Neural progenitor cell (in vitro differentiated cells): ENCODE measurements at regions not wholly inside any gene's neighbourhood (a gene's known extent, or its start where the extent isn't known, plus 50 kb on each side); places are given as distances from the start of the nearest gene placed in this dataset.

ENCODE experiments used
- DNase-seq: peaks from one replicate; pipeline ENCODE4 v3.0.0-alpha.2; 2016; ENCODE audit warnings: low spot score
- H2AFZ ChIP-seq: fragments of 200-600 bp; sonication (generic); replicated peaks from 2 replicates; pipeline ENCODE4 v1.6.1; 2016; ENCODE audit warnings: antibody characterized with exemption
- H3F3A ChIP-seq: fragments of 200-600 bp; sonication (generic); 2 replicates; pipeline ENCODE4 v1.6.1; 2016; ENCODE audit warnings: antibody characterized with exemption, low read depth
- H3K27ac ChIP-seq: fragments of 200-600 bp; sonication (generic); 2 replicates; pipeline ENCODE4 v1.5.1; 2016; ENCODE audit warnings: mild to moderate bottlenecking
- H3K27me3 ChIP-seq: fragments of 200-600 bp; sonication (generic); 2 replicates; pipeline ENCODE4 v1.6.1; 2016; ENCODE audit warnings: mild to moderate bottlenecking, moderate library complexity
- H3K36me3 ChIP-seq: fragments of 200-600 bp; sonication (generic); 2 replicates; pipeline ENCODE4 v1.5.1; 2016
- H3K4me1 ChIP-seq: fragments of 200-600 bp; sonication (generic); 2 replicates; pipeline ENCODE4 v1.6.1; 2016; ENCODE audit warnings: mixed run types
- H3K4me2 ChIP-seq: fragments of 200-600 bp; sonication (generic); 2 replicates; pipeline ENCODE4 v1.6.1; 2016
- H3K4me3 ChIP-seq: fragments of 200-600 bp; sonication (generic); 2 replicates; pipeline ENCODE4 v1.5.1; 2016
- H3K79me2 ChIP-seq: fragments of 200-600 bp; sonication (generic); 2 replicates; pipeline ENCODE4 v1.6.1; 2016; ENCODE audit warnings: low read depth
- H3K9ac ChIP-seq: fragments of 200-600 bp; sonication (generic); 2 replicates; pipeline ENCODE4 v1.6.1; 2016
- H3K9me3 ChIP-seq: fragments of 200-600 bp; sonication (generic); 2 replicates; pipeline ENCODE4 v1.5.1; 2016; ENCODE audit warnings: low read depth
- H4K20me1 ChIP-seq: fragments of 200-600 bp; sonication (generic); 2 replicates; pipeline ENCODE4 v1.6.1; 2016; ENCODE audit warnings: low read depth
- H3K27ac Mint-ChIP-seq: 3 replicates; pipeline ENCODE4 v1.8.0; 2021; ENCODE audit warnings: mixed read lengths
- H3K27me3 Mint-ChIP-seq: 2 replicates; pipeline ENCODE4 v1.8.0; 2022; ENCODE audit warnings: low read depth, mild to moderate bottlenecking, inconsistent platforms, moderate library complexity, mixed read lengths; ENCODE audit not compliant: insufficient read depth
- H3K36me3 Mint-ChIP-seq: 3 replicates; pipeline ENCODE4 v1.8.0; 2021; ENCODE audit warnings: mixed read lengths
- H3K4me1 Mint-ChIP-seq: 3 replicates; pipeline ENCODE4 v1.8.0; 2021; ENCODE audit warnings: mixed read lengths
- H3K4me3 Mint-ChIP-seq: 3 replicates; pipeline ENCODE4 v1.8.0; 2021; ENCODE audit warnings: mild to moderate bottlenecking, moderate library complexity, mixed read lengths
- H3K9me3 Mint-ChIP-seq: 3 replicates; pipeline ENCODE4 v1.8.0; 2020; ENCODE audit warnings: mixed read lengths
- EZH2 ChIP-seq: fragments of 200-600 bp; sonication (generic); IDR thresholded peaks from 2 replicates; pipeline ENCODE4 v1.6.1; 2017; ENCODE audit warnings: antibody characterized with exemption, mild to moderate bottlenecking, moderate library complexity
- EZH2phosphoT487 ChIP-seq: fragments of 200-600 bp; sonication (generic); IDR thresholded peaks from 2 replicates; pipeline ENCODE4 v1.6.1; 2017; ENCODE audit warnings: antibody characterized with exemption
- TF ChIP-seq, protein P1 (sequence below): fragments of 200-600 bp; sonication (generic); IDR thresholded peaks from 2 replicates; pipeline ENCODE4 v1.5.1; 2017; ENCODE audit warnings: antibody characterized with exemption, mild to moderate bottlenecking

DNA sequence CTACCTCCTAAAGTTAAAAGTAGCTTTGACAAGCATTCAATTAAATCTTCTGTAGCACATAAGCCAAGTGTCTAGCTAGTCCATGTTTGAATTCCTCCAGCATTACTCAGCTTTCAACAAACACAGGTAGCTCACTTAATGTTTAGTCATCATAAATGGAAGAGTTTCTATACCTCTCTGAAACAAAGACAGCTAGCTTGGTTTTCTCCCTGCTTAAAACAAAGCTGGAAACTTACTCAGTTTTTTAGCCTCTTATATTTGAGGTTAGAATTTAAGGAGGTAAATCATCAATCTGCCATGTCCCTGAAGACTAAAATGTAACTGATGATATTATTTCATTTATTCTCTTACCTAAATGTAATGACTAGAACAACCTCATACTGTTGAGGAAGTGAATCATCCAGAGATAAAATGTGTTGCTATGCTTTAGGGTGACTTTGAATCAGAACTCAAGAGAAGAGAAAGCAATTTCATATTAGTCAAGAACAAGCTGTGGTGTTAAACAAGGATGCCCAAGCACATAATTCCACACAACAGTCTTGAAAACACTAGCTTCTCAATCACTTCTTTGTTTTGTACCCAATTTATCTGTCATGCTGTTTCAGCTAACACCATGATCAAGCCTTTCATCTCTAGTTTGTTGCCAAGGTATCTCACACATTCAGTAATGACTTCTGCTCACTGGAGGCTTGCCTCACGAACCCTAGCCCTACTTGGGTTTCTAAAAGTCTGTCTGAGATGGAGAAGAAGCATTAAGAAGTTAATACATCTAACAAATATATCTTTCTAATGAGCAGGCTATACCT lies 251.9 kb downstream of the EPM2A start:
- Histone ChIP-seq H3K4me3 (no peak overlapping the region), H3K9me3 (peaks cover under 1% of the 10 kb centered on the region), H3K4me2 (no peak overlapping the region), H3K79me2 (no peaks in the 10 kb centered on the region), H3F3A (no peaks in the 10 kb centered on the region), H3K36me3 (no peaks in the 10 kb centered on the region), H2AFZ (no peak overlapping the region), H3K9ac (no peak overlapping the region), H4K20me1 (no peaks in the 10 kb centered on the region), H3K27me3 (no peaks in the 10 kb centered on the region), H3K27ac (no peak overlapping the region), H3K4me1 (no peaks in the 10 kb centered on the region)
- Mint-ChIP-seq H3K27me3 (no peaks in the 10 kb centered on the region), H3K36me3 (no peaks in the 10 kb centered on the region), H3K4me1 (peaks cover 21% of the 10 kb centered on the region), H3K9me3 (no peaks in the 10 kb centered on the region), H3K27ac (no peak overlapping the region), H3K4me3 (no peak overlapping the region)
- TF ChIP-seq EZH2, result no peak
- TF ChIP-seq, protein P1, sequence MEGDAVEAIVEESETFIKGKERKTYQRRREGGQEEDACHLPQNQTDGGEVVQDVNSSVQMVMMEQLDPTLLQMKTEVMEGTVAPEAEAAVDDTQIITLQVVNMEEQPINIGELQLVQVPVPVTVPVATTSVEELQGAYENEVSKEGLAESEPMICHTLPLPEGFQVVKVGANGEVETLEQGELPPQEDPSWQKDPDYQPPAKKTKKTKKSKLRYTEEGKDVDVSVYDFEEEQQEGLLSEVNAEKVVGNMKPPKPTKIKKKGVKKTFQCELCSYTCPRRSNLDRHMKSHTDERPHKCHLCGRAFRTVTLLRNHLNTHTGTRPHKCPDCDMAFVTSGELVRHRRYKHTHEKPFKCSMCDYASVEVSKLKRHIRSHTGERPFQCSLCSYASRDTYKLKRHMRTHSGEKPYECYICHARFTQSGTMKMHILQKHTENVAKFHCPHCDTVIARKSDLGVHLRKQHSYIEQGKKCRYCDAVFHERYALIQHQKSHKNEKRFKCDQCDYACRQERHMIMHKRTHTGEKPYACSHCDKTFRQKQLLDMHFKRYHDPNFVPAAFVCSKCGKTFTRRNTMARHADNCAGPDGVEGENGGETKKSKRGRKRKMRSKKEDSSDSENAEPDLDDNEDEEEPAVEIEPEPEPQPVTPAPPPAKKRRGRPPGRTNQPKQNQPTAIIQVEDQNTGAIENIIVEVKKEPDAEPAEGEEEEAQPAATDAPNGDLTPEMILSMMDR, result no peak
- TF ChIP-seq EZH2phosphoT487, result no peak
- DNase-seq, result no peak

DNA sequence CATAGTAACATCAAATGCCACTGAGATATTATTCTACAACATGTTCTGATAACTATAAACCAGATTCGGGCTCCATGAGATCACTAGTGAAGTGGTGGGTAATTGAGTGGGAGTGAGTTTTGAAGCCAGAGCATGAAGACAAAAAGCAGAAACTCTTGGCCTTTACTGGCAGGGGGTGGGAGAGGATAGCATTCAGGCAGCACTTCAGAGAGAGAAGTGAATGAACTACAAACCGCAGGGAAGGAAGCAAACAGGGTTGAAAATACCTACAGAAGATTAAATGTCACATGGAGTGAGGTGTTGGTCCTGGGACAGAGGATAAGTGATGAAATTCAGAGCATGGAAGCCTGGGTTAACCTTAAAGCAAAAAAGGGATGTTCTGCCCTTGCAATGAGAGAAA lies 250.0 kb downstream of the EPM2A start:
- Mint-ChIP-seq H3K27ac (no peak overlapping the region), H3K36me3 (no peaks in the 10 kb centered on the region), H3K27me3 (no peaks in the 10 kb centered on the region), H3K4me3 (no peak overlapping the region), H3K4me1 (peaks cover 21% of the 10 kb centered on the region), H3K9me3 (no peaks in the 10 kb centered on the region)
- TF ChIP-seq, protein P1, result no peak
- TF ChIP-seq EZH2, result no peak
- no peak for TF ChIP-seq EZH2phosphoT487
- Histone ChIP-seq H3K9ac (no peak overlapping the region), H3F3A (no peaks in the 10 kb centered on the region), H3K4me1 (no peaks in the 10 kb centered on the region), H3K79me2 (no peaks in the 10 kb centered on the region), H3K27ac (no peak overlapping the region), H2AFZ (no peak overlapping the region), H3K4me3 (no peak overlapping the region), H3K36me3 (no peaks in the 10 kb centered on the region), H3K9me3 (no peaks in the 10 kb centered on the region), H4K20me1 (no peaks in the 10 kb centered on the region), H3K27me3 (no peaks in the 10 kb centered on the region), H3K4me2 (no peak overlapping the region)
- no peak for DNase-seq

DNA sequence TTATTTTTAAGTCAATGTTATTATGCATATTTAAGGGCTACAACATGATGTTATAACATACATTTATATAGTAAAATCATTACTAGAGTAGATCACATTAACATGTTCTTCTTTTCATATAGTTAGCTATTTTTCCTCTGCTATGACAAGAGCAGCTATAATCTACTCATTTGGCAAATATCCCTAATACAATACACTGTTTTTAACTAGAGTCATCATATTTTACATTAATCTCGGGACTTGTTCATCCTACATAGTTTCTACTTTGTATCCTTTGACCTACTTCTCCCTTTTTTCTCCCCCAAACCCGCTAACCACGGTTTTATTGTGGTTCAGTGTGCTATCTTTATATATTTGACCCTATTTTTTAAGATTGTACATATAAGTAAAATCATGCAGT lies 249.0 kb downstream of the EPM2A start:
- Histone ChIP-seq H3K4me3 (no peak overlapping the region), H3K4me1 (no peaks in the 10 kb centered on the region), H3K4me2 (no peak overlapping the region), H3K27ac (no peak overlapping the region), H4K20me1 (no peaks in the 10 kb centered on the region), H3K9ac (no peak overlapping the region), H3F3A (no peaks in the 10 kb centered on the region), H2AFZ (no peak overlapping the region), H3K9me3 (no peaks in the 10 kb centered on the region), H3K79me2 (no peaks in the 10 kb centered on the region), H3K27me3 (no peaks in the 10 kb centered on the region), H3K36me3 (no peaks in the 10 kb centered on the region)
- Mint-ChIP-seq H3K4me3 (no peak overlapping the region), H3K27me3 (no peaks in the 10 kb centered on the region), H3K36me3 (no peaks in the 10 kb centered on the region), H3K4me1 (peaks cover 21% of the 10 kb centered on the region), H3K27ac (no peak overlapping the region), H3K9me3 (no peaks in the 10 kb centered on the region)
- no peak for DNase-seq
- TF ChIP-seq EZH2 (no peak), EZH2phosphoT487 (no peak)
- TF ChIP-seq, protein P1, result no peak
